ENCODE measurements at regions not wholly inside any gene's neighbourhood (a gene's known extent, or its start where the extent isn't known, plus 50 kb on each side); places are given as distances from the start of the nearest gene placed in this dataset.

DNA sequence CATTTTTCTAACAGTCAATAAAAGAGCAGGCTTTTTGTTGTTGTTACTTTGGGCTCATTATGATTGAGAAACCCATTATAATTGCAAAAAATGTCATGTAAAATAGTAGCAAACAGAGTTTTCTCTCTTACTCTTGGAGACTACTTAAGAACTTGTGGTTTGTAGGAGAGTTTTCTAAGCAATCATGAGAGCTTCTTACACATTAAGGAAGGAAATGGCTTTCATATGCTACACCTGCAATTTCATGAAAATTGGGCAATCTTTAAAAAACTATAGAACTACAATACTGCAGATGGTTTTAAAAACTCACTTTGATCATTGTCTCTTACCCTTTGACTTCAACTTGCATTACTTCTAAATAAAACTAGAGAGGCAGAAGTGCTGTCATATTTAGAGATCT is 701.8 kb downstream of the ZPLD1 start:
- FAIRE-seq = no peak
- Histone ChIP-seq H4K20me1 (ENCODE audit: control insufficient read depth, insufficient read depth) (no peaks in the 10 kb centered on the region), H3K27ac (ENCODE audit: control insufficient read depth, insufficient read depth) (no peak overlapping the region), H3K36me3 (ENCODE audit: control insufficient read depth in 2 of 2, insufficient read depth in 2 of 2, low read length in 1 of 2) (no peaks in the 10 kb centered on the region), H3K4me1 (ENCODE audit: control insufficient read depth, insufficient read depth, low read length) (no peaks in the 10 kb centered on the region), H3K27me3 (replicated peaks in 1 of 2; ENCODE audit: control insufficient read depth in 2 of 2, insufficient read depth in 2 of 2, low read length in 1 of 2) (no peaks in the 10 kb centered on the region), H3K9ac (ENCODE audit: control insufficient read depth, insufficient read depth, low read length) (no peak overlapping the region), H3K79me2 (ENCODE audit: control insufficient read depth, insufficient read depth, low read length) (no peaks in the 10 kb centered on the region), H2AFZ (ENCODE audit: control insufficient read depth, low read depth, low read length) (no peak overlapping the region), H3K9me3 (replicated peaks; ENCODE audit: control insufficient read depth, insufficient read depth, low read length) (no peaks in the 10 kb centered on the region), H3K4me2 (ENCODE audit: control insufficient read depth, insufficient read depth) (no peak overlapping the region), H3K4me3 (no peak overlapping the region)
- DNase-seq (ENCODE audit: low read depth, low spot score) = no peak
- RAD21 ChIA-PET (ENCODE audit: unreplicated experiment) = no interaction called here
- POLR2A ChIA-PET = no interaction called here
- ATAC-seq = no peak
- CTCF ChIA-PET = no interaction called here
- intact Hi-C loops (cut with micrococcal nuclease; ENCODE audit: unreplicated experiment) = no loop called here
- TF ChIP-seq TBL1XR1 (IDR thresholded peaks at IDR 0.05; ENCODE audit: low read depth, low read length) (no peak), RELA (IDR thresholded peaks at IDR 0.05; ENCODE audit: borderline replicate concordance, partially characterized antibody) (no peak), KAT2A (conservative IDR thresholded peaks at IDR 0.05; ENCODE audit: control insufficient read depth, low read depth, low read length) (no peak), SRF (IDR thresholded peaks at IDR 0.05; ENCODE audit: low read depth in 2 of 2, low read length in 2 of 2) (no peak), YY1 (IDR thresholded peaks at IDR 0.05; ENCODE audit: low read depth, low read length) (no peak), ESRRA (IDR thresholded peaks at IDR 0.05; ENCODE audit: low read length) (no peak)
- TF ChIP-seq, protein P1, sequence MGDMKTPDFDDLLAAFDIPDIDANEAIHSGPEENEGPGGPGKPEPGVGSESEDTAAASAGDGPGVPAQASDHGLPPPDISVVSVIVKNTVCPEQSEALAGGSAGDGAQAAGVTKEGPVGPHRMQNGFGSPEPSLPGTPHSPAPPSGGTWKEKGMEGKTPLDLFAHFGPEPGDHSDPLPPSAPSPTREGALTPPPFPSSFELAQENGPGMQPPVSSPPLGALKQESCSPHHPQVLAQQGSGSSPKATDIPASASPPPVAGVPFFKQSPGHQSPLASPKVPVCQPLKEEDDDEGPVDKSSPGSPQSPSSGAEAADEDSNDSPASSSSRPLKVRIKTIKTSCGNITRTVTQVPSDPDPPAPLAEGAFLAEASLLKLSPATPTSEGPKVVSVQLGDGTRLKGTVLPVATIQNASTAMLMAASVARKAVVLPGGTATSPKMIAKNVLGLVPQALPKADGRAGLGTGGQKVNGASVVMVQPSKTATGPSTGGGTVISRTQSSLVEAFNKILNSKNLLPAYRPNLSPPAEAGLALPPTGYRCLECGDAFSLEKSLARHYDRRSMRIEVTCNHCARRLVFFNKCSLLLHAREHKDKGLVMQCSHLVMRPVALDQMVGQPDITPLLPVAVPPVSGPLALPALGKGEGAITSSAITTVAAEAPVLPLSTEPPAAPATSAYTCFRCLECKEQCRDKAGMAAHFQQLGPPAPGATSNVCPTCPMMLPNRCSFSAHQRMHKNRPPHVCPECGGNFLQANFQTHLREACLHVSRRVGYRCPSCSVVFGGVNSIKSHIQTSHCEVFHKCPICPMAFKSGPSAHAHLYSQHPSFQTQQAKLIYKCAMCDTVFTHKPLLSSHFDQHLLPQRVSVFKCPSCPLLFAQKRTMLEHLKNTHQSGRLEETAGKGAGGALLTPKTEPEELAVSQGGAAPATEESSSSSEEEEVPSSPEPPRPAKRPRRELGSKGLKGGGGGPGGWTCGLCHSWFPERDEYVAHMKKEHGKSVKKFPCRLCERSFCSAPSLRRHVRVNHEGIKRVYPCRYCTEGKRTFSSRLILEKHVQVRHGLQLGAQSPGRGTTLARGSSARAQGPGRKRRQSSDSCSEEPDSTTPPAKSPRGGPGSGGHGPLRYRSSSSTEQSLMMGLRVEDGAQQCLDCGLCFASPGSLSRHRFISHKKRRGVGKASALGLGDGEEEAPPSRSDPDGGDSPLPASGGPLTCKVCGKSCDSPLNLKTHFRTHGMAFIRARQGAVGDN (IDR thresholded peaks at IDR 0.05) = no peak
- SMC1A ChIA-PET (ENCODE audit: uncharacterized antibody, unreplicated experiment) = interaction anchor here (0.8 kb wide), 1 partner anchor 363 kb away, joined by 4 read pairs; no protein-coding TSS in a partner anchor
- BruUV-seq (replicated peaks) = no TSS peak
- in situ Hi-C loops (cut with MboI) = no loop called here
